GM12864 (cell line): ENCODE measurements at regions not wholly inside any gene's neighbourhood (a gene's known extent, or its start where the extent isn't known, plus 50 kb on each side); places are given as distances from the start of the nearest gene placed in this dataset.

Source experiments
- DNase-seq: peaks from one replicate; pipeline ENCODE4 v3.0.0-alpha.2; 2011; ENCODE audit warnings: low read depth
- H3K4me3 ChIP-seq: 2 replicates; pipeline ENCODE4 v1.5.1; 2011; ENCODE audit warnings: mild to moderate bottlenecking, low read depth, low read length, control low read depth
- CTCF ChIP-seq: IDR thresholded peaks from 2 replicates; pipeline ENCODE4 v1.5.1; 2011; ENCODE audit warnings: low read depth, mild to moderate bottlenecking, moderate library complexity, low read length, control low read depth, inconsistent platforms; ENCODE audit errors: missing control alignments

GRCh38 chr22:22390989-22391388 lies 117.6 kb downstream of the ZNF280B start:
- no peak for TF ChIP-seq CTCF
- no peak for DNase-seq
- no peak overlapping the region for H3K4me3 ChIP-seq

GRCh38 chr22:22391543-22391942 lies 117.0 kb downstream of the ZNF280B start:
- TF ChIP-seq CTCF: no peak
- no peak overlapping the region for H3K4me3 ChIP-seq
- no peak for DNase-seq

- no peak for TF ChIP-seq CTCF
- DNase-seq: no peak
- no peak overlapping the region for H3K4me3 ChIP-seq
Observed at GRCh38 chr22:22392131-22392530, 116.4 kb downstream of the ZNF280B start.

GRCh38 chr22:22394591-22394990 lies 114.0 kb downstream of the ZNF280B start:
- TF ChIP-seq CTCF: no peak
- H3K4me3 ChIP-seq: no peak overlapping the region
- no peak for DNase-seq

GRCh38 chr22:22395245-22395644 lies 113.3 kb downstream of the ZNF280B start:
- no peak for TF ChIP-seq CTCF
- no peak for DNase-seq
- H3K4me3 ChIP-seq: no peak overlapping the region

- H3K4me3 ChIP-seq: no peak overlapping the region
- DNase-seq: no peak
- TF ChIP-seq CTCF: no peak
Observed at GRCh38 chr22:22396741-22397291, 111.7 kb downstream of the ZNF280B start.

GRCh38 chr22:22397292-22397870 lies 111.2 kb downstream of the ZNF280B start:
- TF ChIP-seq CTCF: no peak
- DNase-seq: no peak
- no peak overlapping the region for H3K4me3 ChIP-seq
